ENCODE measurements at regions not wholly inside any gene's neighbourhood (a gene's known extent, or its start where the extent isn't known, plus 50 kb on each side); places are given as distances from the start of the nearest gene placed in this dataset.

DNA sequence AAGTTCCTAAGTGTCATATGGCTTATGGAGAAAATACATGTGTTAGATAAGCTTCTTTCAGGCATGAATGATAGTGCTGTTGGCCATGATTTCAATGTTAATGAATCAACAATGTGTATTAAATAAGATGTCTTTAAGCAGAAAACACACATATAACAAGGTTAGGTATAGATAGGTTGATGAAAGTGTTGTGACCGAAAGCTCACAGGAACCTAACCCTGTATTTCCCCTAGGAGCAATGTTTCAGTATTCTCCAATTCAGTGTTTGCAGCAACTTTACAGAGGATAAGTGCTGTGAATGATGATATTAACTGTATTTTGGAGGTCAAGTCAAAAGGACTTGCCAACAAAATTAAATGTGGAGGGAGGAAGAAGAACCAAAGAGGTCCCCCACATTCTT is 82.8 kb upstream of the PRDM11 start:
- no peak for DNase-seq
- ATAC-seq = no peak

- DNase-seq (no peak), ATAC-seq (no peak)
These were observed 78.5 kb upstream of the PRDM11 start for GRCh38 chr11:45067966-45068365.

DNA sequence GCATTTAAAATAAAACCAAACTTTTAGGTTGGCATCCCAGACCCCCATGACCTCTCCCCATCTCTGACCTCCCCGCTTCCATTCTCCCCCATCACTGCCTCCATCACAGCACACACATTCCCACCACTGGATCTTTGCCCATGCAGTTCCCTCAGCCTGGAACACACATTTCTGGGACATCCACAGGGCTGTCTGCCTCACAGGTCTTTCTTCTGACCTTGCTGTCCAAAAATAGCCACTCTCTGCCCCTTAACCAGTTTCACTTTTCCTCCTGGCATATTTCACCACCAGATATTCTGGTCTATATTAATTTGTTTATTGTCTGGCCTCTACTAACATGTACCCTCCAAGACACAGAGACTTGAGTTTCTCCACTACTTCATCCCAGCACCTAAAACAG is 75.2 kb upstream of the PRDM11 start:
- DNase-seq (no peak), ATAC-seq (no peak)

DNA sequence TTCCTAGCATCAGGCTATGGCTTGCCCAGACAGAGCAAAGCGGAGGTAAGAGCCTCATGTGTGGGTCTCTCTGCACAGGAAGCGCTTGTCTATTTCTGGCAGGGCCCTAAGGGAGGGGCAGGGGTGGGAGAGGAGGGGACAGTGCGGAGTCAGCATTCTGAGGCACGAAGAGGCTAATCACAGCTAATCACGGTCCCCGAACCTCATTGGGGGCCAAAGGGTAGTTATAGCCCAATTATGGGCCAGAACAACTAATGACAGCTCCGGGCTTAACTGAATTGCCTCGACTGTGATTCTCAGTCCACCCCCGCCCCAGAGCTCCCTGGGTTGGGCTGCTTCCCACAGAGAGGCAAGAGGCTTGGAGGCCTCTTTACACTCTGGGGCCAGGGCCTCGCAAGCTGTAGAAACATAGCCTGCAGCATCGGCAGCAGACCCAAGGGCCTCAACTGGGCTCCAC is 72.7 kb upstream of the PRDM11 start:
- DNase-seq = no peak

GRCh38 chr11:45075519-45075918 is 70.9 kb upstream of the PRDM11 start:
- ATAC-seq (no peak), DNase-seq (no peak)

More for the DNA sequence above, 72.7 kb upstream of the PRDM11 start:
- no peak for ATAC-seq

DNA sequence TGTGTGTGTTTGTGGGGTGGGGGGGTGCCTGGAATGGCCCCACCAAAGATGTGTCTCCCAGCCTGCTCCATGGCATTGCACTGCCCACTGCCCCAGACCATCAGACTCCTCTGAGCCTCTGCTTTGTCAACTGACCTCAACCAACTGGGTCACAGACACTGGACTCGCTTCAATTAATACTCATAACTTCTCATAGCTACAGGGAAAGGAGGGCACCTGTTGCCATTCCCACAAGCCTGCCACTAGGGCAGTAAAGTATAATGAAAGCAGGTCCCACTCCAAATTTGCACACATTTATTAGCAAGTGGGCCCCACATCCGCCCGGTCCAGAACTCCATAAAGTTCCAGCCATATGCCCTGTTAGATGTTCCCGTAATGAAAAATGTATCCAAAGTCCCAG is 70.5 kb upstream of the PRDM11 start:
- ATAC-seq (no peak), DNase-seq (no peak)

DNA sequence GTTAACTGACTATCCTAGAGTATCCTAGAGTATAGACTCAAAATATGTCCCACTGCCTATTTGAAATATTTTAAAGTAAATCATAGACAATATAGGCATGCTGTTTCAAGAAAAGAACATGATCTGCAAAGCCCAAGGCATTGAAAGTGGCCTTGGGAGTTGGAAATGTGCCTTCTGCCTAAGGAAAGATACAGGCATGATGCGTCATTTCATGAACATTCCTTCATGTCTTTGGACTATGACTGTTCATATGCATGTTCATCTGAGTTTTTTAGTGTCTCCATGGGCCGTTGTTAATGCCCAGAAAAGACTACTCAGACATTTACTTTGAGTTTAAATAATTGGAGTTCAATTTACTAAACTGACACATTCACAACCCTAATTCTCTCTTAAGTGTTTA is 69.7 kb upstream of the PRDM11 start:
- ATAC-seq = no peak
- no peak for DNase-seq

GRCh38 chr11:45078236-45079074 is 68.0 kb upstream of the PRDM11 start:
- DNase-seq = no peak
- ATAC-seq = no peak

GRCh38 chr11:45079075-45079444 is 67.4 kb upstream of the PRDM11 start:
- no peak for ATAC-seq
- DNase-seq = no peak

- DNase-seq = no peak
- no peak for ATAC-seq
These were observed 66.9 kb upstream of the PRDM11 start for GRCh38 chr11:45079567-45079942.

- ATAC-seq (peak; percentile 83), DNase-seq (peak; percentile 56)
These were observed 66.3 kb upstream of the PRDM11 start for GRCh38 chr11:45079943-45080719.

DNA sequence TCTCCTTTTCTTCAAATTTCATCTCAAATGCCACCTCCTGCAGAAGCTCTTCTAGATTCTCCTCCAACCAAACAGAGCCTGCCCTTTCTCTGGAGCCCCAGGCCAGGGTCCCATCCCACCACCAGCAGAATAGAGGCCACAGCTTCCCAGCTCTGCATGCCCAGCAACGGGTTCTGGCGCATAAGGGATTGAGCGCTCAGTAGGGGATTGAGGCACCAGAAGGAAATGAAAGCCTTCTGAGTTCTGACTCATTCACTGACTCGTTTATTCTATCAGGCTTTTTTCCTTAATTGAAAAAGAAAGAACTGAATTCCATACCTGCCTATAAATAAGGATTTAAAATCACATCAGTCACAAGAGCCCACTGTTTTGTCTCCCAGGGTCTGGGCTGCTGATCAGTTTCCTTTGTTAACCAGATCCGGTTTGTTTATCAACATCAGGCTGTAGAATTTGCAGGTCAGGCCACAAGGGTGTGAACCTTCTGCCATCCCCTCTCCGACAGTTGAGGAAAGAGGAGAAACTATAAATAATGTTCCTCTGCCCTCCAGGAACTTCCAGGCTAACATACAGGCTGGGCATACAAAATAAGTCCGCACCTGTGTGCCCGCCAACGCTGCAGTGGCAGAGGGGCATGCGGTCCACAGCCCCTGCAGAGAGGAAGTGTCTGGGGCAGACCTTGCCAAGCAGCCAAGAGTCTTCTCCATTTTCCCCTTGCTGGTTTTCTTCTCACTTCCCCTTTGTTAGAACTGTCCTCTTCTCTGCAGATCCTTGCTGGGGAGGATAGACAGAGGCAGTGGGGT is 63.5 kb upstream of the PRDM11 start:
- no peak for ATAC-seq

DNA sequence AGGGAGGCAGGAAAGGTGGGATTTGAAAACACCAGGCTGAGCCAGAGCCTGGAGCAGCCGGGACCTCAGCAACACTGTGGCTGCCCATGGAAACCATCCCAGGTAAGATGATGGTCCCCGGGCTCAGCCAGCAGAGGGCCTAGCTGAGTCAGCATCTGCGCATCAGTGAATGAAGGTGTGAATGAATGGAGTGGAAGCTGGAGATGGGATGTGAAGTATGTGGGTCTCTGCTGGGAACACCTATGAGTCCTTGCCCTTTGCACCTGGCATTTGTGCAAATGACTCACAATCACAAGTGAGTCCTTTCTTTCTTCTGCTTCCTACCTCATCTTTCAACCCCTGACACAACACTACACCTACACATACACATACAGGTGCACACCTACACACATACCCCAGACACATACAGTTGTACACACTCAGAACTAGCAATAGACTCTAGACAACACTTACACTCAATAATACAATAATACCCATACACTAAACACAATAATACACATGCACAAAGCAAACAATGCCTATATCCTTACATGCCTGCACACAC is 62.8 kb upstream of the PRDM11 start:
- ATAC-seq (no peak), DNase-seq (peak; percentile 22)

More for the DNA sequence above, 63.5 kb upstream of the PRDM11 start:
- no peak for DNase-seq

GRCh38 chr11:45085646-45086501 is 60.6 kb upstream of the PRDM11 start:
- DNase-seq (no peak), ATAC-seq (no peak)

- DNase-seq (no peak), ATAC-seq (no peak)
These were observed 59.9 kb upstream of the PRDM11 start for GRCh38 chr11:45086526-45086925.

DNA sequence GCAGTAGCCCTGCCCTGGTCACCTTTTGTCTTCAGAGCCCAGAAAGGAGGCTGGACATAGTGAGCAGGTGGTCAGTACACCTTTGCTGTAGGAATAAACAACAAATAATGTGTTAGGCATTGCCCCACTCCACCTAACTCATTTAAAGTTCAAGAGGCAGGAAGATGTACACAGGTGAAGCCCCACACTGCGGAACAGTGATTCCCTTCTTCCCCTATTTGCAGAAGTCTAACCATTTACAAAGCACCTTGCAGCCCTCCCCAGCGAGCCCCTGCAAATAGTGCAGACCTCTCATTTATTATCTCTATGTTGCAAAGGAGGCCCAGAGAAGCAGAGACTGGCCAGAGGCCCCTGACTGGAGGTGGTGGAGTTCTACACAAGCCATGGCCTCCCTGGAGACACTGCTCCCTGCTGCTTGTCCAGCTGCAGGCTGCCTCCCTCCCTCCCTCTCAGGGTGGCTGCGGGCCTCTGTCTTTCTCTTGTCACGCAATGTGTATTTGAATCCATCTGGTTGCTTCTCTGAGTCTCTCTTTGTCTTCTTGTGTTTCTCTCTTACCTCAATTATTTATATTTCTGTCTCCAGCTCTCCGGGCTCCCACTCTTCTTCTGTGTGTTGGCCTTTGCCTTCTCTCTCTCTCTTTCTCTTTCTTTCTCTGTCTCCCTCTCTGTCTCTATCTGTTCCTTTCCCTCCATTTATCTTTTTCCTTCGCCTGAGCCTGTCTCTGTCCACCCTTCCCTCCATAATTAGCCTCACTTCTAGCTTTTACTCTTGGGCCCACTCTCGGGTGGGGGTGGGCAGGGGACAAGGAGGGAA is 59.1 kb upstream of the PRDM11 start:
- no peak for ATAC-seq
- DNase-seq = no peak

DNA sequence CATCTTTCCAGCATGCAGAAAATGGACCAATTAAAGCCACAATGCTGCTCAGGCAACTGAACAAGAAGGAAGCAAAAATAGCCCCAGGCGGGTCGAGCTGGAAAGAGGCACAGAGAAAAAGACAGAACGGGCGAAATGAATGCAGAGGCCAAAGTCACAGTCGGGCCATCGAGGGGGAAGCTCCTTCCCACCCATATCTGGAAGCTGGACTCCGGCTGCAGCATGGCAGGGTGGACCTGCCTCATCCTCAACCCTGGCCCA is 58.6 kb upstream of the PRDM11 start:
- ATAC-seq (no peak), DNase-seq (no peak)

DNA sequence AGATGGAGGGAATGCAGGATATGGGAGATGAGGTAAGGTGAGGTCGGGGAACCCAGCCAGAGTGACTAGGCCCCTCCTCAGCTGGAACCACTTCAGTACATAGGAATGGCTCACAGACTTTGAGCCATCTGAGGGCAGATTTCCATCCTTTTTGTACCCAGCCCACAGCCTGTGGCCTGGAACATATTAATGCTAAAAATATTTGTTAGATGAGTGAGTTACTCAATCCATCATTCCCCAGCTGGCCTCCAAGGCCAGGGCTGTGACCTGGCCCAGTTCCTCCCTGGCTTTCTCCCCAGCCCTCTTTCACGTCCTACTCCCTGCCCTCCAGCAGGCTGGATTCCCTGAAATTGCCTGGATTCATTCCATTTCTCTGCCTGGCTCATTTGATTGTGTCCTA is 57.2 kb upstream of the PRDM11 start:
- ATAC-seq (no peak), DNase-seq (no peak)

DNA sequence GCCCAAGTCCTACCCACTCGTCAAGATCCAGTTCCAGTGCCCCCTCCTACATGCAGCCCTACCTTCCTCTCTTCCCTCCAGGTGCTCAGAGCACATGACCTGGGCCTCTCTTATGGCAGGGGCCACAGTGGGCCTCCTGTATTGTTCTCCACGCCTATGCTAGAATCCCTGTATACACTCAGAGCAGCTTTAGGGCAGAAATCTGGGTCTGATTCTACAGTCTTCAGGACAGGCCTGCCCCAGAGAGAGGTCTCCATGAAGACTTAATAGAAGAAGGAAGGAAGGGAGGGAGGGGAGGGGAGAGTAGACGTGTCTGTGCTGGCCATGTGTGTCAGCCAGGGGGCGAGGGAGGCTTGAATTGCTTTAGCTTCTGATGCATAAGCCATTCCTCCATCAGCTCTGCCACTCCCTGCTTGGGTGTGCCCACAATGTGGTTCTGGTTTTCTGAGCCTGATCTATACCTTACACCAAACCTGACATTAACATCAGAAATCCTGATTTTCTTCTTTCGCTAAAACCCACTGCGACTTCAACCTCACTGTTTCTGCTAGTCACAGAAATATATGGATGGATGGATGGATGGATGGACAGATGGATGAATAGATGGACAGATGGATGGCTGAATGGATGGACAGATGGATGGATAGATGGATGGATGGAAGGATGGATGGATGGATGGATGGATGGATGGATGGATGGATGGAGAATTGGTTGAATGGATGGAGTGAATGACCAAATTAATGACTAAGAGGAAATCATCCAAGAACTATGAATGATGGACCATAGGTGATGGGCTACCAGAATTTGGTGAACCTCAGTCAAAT is 56.6 kb upstream of the PRDM11 start:
- DNase-seq = peak; percentile 16
- ATAC-seq = no peak

GRCh38 chr11:45090607-45091006 is 55.8 kb upstream of the PRDM11 start:
- ATAC-seq (no peak), DNase-seq (no peak)

Measured in stimulated activated naive CD8-positive, alpha-beta T cell treated with anti-CD3 and anti-CD28 coated beads, Interleukin-15, Interleukin-2, amounts not matched to agents 100 U/mL and 50 U/mL, for 24 hours (primary cell).